ENCODE measurements at regions not wholly inside any gene's neighbourhood (a gene's known extent, or its start where the extent isn't known, plus 50 kb on each side); places are given as distances from the start of the nearest gene placed in this dataset.
"Not testable (repeated sequence)": the region's sequence is repeated elsewhere in the genome, so short reads cannot be mapped to it uniquely, and the experiment has no call there.

DNA sequence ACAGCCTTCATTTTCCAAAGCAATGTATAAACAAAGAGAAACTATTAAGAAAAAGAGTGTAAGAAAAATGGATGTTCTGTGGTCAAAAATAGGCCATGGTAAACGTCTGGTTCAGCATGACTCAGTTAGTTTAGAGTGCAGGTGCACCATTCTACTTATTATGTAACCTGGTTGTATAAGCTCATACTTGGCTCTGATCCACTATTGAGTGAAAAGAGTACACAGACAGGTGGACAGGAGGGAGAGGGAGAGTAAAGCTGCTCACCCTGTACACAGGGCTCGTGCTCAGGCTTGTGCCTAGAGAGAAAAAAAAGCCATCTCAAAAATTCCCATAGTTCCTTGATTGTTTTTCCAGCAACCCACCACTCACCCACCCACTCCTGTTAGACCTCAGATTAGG lies 85.8 kb upstream of the ZNF91 start:
- peaks cover 18 to 64% (median 28%) of the 10 kb centered on the region in 6 donors for H3K9me3 Mint-ChIP-seq
- H3K27ac Mint-ChIP-seq, result no peak overlapping the region
- no peak overlapping the region for H3K4me3 Mint-ChIP-seq
- peaks cover 0 to 4% (median 0%) of the 10 kb centered on the region in 3 donors for H3K27me3 Mint-ChIP-seq (ENCODE audit: low read depth in 3 of 3)
- no peak for DNase-seq
- no peaks in the 10 kb centered on the region for H3K4me1 Mint-ChIP-seq
- no peaks in the 10 kb centered on the region for H3K36me3 Mint-ChIP-seq

- peaks cover 0 to 6% (median 0%) of the 10 kb centered on the region in 3 donors for H3K36me3 Mint-ChIP-seq
- H3K4me3 Mint-ChIP-seq, result no peak overlapping the region
- no peak overlapping the region for H3K27ac Mint-ChIP-seq
- H3K4me1 Mint-ChIP-seq, result no peaks in the 10 kb centered on the region
- H3K9me3 Mint-ChIP-seq, result peaks cover 18 to 48% (median 37%) of the 10 kb centered on the region in 6 donors
- DNase-seq, result no peak
- peaks cover 2% of the 10 kb centered on the region in 3 donors for H3K27me3 Mint-ChIP-seq (ENCODE audit: low read depth in 3 of 3)
Observed at GRCh38 chr19:23475477-23475876, 80.2 kb upstream of the ZNF91 start.

DNA sequence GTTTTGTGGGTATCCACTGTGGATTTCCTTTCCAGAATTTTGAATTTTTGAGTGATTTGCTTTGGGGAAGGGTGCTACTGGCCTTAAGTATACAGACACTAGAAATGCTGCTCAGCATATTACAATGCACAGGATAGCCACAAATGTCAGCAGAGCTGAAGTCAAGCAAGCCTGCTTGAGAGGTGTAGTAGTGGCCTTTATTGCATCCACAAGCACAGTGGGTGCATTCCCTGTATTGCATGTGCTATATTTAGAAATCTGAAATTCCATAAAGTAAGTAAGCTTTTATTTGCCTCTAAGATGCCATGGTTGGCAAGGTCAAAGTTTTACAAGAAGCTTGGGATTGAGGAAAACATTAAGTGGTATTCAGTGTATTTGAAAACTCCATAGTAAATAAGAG lies 79.5 kb upstream of the ZNF91 start:
- Mint-ChIP-seq H3K9me3 (peaks cover 21 to 53% (median 41%) of the 10 kb centered on the region in 6 donors), H3K4me3 (no peak overlapping the region), H3K27ac (no peak overlapping the region), H3K4me1 (no peaks in the 10 kb centered on the region), H3K36me3 (peaks cover 0 to 6% (median 2%) of the 10 kb centered on the region in 3 donors), H3K27me3 (ENCODE audit: low read depth in 3 of 3) (peaks cover 2 to 3% (median 2%) of the 10 kb centered on the region in 3 donors)
- DNase-seq, result no peak

DNA sequence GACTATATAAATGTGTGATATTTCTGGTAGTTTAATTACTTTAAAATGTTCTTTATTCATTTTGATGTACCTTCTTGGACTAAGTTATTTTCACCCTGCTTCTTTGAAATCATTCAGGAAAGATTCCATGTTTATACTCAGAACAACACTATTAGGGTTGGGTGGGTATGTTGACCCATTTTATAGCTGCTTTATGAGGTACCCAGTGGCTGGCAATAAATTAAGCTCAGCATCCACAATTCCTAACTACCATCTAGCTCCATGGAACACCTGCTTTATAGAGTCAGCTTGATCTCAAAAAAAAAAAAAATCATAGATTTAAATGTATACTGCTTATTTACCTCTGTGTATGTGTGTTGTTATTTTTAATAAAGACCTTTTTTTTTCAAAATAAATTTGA lies 78.9 kb upstream of the ZNF91 start:
- Mint-ChIP-seq H3K4me3 (no peak overlapping the region), H3K27me3 (ENCODE audit: low read depth in 3 of 3) (peaks cover 2 to 4% (median 2%) of the 10 kb centered on the region in 3 donors), H3K4me1 (no peaks in the 10 kb centered on the region), H3K36me3 (peaks cover 0 to 8% (median 4%) of the 10 kb centered on the region in 3 donors), H3K9me3 (peaks cover 23 to 56% (median 46%) of the 10 kb centered on the region in 6 donors), H3K27ac (no peak overlapping the region)
- DNase-seq, result no peak

DNA sequence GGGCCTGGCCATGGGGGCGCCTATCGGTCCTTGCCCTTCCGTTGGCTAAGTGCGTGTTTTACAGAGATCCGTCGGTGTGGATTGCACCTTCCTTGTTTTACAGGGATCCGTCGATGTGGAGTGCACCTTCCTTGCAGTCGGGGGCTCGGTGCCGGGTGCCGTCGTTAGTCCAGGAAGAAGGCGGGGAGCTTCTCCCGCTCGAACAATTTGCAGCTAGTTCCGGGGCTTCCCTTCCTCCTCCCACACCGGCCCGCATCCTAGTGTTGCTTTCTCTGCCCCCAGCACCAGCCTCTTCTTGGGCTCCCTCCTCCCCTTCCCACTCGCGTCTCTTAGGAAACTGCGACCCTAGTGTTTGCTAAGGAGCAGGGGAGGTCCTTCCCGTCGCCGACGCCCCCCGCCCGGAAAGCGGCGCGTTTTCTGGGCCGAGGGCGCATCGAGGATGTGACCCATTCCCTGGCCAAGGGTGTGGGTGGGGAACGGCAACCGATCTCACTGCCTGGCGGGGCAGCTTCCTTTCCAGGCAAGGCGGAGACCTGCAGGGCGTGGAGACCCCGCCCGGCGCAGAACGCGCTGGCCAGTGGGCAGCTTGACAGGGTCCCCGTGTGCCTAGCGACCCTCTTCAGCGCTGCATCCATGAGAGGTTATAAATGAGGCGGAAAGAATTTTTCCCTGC lies 75.7 kb upstream of the ZNF91 start:
- peaks cover 23 to 64% (median 61%) of the 10 kb centered on the region in 6 donors for H3K9me3 Mint-ChIP-seq
- no peaks in the 10 kb centered on the region for H3K4me1 Mint-ChIP-seq
- no peak overlapping the region for H3K4me3 Mint-ChIP-seq
- H3K27ac Mint-ChIP-seq, result no peak overlapping the region
- DNase-seq, result no peak
- peaks cover 4 to 9% (median 5%) of the 10 kb centered on the region in 3 donors for H3K27me3 Mint-ChIP-seq (ENCODE audit: low read depth in 3 of 3)
- peaks cover 4 to 17% (median 8%) of the 10 kb centered on the region in 3 donors for H3K36me3 Mint-ChIP-seq

- DNase-seq; H3K27me3 Mint-ChIP-seq (ENCODE audit: low read depth in 3 of 3); H3K4me1 Mint-ChIP-seq; H3K4me3 Mint-ChIP-seq; H3K27ac Mint-ChIP-seq: not testable (repeated sequence)
- H3K9me3 Mint-ChIP-seq, result peaks cover 15 to 57% (median 44%) of the 10 kb centered on the region in 6 donors
- H3K36me3 Mint-ChIP-seq, result peaks cover 0 to 11% (median 9%) of the 10 kb centered on the region in 3 donors
Observed at GRCh38 chr19:23464349-23464748, 69.1 kb upstream of the ZNF91 start.

GRCh38 chr19:23461120-23461519 lies 65.8 kb upstream of the ZNF91 start:
- Mint-ChIP-seq H3K27me3 (ENCODE audit: low read depth in 3 of 3) (peaks cover 1 to 5% (median 2%) of the 10 kb centered on the region in 3 donors), H3K36me3 (peaks cover 0 to 4% (median 2%) of the 10 kb centered on the region in 3 donors), H3K4me1 (no peaks in the 10 kb centered on the region), H3K9me3 (peaks cover 10 to 45% (median 31%) of the 10 kb centered on the region in 6 donors), H3K27ac (no peak overlapping the region), H3K4me3 (no peak overlapping the region)
- DNase-seq, result no peak

DNA sequence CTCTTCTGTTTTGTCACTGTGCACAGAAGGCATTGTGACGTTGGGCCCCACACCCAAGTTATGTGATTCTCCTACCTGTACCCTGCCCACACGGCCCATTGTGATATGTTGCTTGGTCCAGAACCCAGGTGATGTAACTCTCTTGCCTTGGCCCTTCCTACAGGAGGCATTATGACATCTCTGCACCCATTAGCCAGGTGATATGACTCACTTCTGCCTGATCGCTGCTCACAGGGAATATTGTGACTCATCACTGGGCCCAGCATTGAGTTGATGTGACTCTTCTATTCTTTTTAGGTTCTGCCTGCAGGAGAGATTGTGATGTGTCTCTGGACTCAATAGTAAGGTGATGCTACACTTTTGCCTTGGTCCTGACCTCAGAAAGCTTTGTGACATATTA lies 65.4 kb upstream of the ZNF91 start:
- H3K4me3 Mint-ChIP-seq, result no peak overlapping the region
- peaks cover 1 to 5% (median 2%) of the 10 kb centered on the region in 3 donors for H3K27me3 Mint-ChIP-seq (ENCODE audit: low read depth in 3 of 3)
- no peak overlapping the region for H3K27ac Mint-ChIP-seq
- peaks cover 10 to 44% (median 29%) of the 10 kb centered on the region in 6 donors for H3K9me3 Mint-ChIP-seq
- H3K36me3 Mint-ChIP-seq, result peaks cover 0 to 4% (median 0%) of the 10 kb centered on the region in 3 donors
- DNase-seq, result no peak
- no peaks in the 10 kb centered on the region for H3K4me1 Mint-ChIP-seq
